Tongue (tissue), 1 donor: ENCODE measurements at regions not wholly inside any gene's neighbourhood (a gene's known extent, or its start where the extent isn't known, plus 50 kb on each side); places are given as distances from the start of the nearest gene placed in this dataset.
"Not testable (repeated sequence)": the region's sequence is repeated elsewhere in the genome, so short reads cannot be mapped to it uniquely, and the experiment has no call there.

Experiments used
- DNase-seq: peaks from one replicate; pipeline ENCODE4 v3.0.0-alpha.2; 2015

DNA sequence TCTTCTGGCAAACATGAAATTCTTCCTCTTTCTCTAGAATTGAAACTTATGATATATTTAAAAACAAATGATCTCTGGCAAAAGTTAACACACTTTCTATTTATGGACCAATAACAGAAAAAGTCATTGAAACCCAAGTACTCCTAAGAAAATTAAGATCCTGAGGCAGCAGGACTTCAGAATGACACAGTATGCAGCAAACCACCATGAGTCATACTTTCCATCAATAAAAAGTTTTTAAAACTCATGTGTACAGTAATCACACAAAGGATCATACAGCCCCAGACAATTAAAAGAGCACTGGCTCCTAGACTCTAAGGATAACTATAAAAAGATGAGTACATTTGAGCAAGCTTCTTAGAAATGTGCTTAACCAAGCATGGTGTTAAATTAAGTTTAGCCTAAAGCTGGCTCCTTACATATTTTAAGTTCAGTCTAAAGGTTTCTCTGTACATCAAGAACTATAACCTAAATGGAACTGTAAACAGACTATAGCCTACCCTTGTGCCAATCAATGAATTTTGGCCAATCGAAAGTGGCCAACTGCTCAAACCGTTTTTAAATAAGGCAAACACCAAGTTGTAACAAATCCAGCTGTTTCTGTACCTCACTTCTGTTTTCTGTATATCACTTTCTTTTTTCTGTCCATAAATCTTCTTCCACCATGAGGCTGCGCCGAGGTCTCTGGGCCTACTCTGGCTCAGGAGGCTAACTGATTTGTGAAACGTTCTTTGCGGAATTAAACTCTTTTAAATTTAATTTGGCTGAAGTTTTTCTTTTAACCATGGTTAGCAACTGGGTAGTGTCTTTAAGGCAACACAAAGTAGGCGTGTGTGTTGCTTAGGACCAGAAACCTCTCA, 232.1 kb upstream of the PIK3R1 start:
- DNase-seq, result no peak

DNA sequence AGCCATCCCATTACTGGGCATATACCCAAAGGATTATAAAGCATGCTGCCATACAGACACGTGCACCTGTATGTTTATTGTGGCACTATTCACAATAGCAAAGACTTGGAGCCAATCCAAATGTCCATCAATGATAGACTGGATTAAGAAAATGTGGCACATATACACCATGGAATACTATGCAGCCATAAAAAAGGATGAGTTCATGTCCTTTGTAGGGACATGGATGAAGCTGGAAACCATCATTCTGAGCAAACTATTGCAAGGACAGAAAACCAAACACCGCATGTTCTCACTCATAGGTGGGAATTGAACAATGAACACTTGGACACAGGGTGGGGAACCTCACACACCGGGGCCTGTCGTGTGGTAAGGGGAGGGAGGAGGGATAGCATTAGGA, 233.4 kb upstream of the PIK3R1 start:
- DNase-seq, result not testable (repeated sequence)

DNA sequence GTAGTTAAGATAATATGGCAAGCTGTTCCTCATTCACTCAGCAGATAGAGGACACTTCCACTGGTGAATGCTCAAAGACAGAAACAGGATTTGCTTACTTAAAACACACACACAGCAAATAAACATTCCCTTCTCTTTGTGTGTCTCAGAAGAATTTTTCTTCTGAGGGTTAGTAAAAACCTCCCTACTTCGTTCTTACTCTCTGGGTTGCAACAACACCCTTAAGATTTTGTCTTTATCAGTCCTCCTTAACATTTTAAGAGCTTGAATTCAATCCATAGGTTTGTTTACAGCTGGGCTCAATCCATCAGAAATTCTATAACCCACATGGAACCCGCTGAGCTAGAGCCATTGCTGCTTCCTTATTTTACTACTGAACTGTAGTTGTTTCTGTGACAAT, 237.4 kb upstream of the PIK3R1 start:
- DNase-seq, result no peak

DNA sequence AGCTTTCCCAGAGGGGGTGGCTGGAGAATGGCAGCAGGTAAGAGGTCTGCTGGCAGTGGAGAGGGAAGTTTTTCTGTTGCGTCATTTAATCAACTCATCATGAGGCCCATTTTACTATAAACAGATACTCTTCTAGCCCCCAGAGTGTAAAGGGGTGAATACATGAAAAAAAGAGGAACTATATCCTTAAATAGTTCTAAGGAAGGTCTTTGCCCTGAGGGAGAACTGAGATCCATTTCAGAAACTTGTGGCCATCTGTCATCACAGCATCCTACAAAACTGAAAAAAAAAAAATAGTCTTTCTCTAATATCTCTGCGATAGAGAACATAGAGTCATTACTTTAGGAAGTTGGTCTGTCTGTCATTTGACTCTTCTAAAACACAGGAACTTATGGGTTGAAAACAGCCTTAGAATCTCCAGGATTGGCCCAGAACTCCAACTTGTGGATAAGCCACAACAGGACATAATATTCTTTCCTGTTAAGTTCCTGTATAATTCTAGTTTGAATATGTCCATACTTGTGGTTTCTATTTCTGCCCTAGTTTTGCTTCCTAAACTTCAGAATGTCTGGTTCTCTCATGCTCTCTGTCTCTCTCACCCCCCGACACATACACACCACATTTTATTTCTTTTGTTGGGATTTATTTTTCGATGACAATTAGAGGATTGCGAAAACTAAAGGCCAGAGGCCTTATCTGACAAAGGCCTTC, 238.5 kb upstream of the PIK3R1 start:
- DNase-seq, result no peak

DNA sequence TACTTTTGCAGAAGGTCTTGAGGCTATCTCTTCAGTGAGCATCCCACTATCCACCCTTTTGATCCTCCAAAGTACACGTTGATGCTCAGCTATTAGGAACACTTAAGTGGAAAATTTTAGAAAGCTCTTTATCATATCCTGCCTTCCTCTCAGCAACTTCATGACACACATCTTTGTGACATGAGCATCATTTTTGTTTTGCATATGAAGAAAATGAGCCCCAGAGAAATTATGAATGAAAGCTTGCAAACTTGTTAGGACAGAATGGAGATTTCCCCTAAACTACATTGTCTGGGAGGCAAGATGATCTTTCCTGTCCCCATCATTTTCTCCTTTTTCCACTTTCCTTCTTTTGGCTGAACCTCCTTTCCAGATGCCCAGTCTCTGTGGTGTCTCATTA, 239.4 kb upstream of the PIK3R1 start:
- DNase-seq, result no peak

DNA sequence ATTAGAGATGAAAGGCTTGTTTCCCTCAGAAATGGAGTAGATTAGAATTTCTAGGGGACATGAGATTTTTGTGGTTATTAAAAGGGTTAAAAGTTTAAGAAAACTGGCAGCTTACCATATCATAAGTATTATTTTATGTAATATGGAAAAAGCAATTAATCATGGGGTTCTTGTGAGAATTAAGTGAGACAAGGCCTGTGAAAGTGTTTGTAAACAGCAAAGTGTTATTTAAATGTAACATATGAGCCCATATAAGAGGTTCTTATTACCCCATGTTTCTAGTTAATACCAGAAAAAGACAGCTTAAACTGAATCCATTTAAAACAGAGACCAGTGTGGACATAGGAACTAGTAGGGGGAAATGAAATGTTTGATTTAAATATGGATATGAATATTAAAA, 241.1 kb upstream of the PIK3R1 start:
- DNase-seq, result no peak

DNA sequence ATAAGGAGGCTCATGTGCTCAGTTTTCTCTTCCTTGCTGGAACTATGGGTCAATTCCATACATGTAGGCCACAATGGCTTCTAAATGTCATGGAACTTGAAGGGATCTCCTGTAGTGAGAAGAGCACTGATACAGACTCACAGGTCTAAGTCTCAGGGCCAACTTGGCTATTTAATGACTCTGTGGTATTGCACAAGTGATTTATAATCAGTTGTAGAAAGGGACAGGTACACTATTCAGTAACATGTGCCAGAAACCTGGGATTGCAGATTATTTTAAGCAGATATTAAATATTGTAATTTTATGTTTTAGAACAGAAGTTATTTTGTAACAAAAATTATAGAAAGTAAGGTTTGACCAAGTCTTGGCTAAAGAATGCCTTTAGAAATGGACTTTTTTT, 241.5 kb upstream of the PIK3R1 start:
- no peak for DNase-seq

DNA sequence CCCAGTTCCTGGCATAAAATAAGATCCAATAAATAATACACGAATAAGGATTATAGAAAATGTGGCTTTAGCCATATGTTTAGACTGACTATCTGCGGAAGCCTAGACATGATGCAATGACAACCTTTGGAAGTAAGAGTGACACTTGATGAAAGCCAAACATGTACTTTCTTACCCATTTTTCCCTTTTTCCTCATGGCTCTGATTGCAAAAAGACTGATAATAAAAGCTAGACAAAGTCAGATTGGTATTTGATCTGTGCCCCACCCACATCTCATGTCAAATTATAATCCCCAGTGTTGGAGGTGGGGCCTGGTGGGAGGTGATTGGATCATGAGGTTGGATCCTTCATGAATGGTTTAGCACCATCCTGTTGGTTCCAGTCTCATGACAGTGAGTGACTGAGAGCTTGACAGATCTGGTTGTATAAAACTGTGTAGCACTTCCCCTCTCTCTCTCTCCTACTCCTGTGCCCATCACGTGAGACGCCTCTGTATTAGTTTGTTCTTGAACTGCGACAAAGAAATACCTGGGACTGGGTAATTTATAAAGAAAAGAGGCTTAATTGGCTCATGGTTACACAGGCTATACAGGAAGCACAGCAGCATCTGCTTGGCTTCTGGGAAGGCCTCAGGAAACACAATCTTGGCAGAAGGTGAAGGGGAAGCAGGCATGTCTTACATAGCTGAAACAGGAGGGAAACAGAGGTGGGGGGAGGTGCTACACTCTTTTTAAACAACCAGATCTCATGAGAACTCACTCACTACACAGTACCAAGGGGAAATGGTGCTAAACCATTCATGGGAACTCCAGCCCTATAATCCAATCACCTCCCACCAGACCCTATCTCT, 243.4 kb upstream of the PIK3R1 start:
- DNase-seq, result no peak

DNA sequence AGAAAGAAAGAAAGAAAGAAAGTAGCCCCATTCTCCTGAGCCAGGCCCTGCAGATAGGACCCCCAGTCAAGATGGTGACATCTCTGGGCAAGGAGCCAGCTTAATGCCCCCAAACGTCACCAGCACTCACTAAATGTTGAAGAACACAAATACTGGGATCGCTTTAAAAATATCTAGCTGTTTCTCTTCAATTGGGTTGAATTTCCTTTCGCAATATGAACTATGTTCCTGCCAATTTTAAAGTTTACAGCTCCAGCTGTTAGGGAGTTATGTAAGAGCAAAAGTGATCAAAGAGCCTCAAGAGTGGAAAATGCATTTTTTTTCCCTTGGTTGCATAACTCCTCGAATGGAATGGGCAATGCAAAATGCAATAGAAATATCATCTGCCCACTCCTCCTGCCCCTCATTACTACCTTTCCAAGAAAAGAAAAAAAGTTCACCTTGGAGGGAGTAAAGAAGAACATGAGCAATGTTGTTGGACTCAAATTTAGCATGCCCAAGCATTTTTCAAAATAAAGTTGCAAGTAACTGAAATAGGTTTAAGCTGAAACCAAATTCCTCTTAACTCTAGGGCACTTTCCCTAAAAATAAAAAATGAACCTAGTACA, 244.2 kb upstream of the PIK3R1 start:
- peak; percentile 73 for DNase-seq

DNA sequence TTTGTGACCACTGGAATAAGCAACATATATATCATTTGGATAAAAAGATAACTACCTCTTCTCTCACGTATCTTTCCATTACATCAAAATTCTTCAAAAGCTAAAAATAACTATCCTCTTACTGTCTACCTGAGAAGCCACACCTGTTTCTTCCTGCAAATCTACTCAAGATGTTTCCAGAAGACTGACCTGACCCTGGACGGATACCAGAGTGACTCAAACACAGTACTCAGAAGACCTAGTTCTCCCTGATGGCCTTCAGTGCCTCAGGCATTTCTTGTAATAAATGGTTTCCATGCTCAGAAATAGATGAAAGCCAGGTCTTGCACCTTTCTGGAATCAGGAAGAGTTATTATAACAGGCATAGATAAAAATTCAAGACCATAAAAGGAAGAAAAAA, 245.9 kb upstream of the PIK3R1 start:
- no peak for DNase-seq

DNA sequence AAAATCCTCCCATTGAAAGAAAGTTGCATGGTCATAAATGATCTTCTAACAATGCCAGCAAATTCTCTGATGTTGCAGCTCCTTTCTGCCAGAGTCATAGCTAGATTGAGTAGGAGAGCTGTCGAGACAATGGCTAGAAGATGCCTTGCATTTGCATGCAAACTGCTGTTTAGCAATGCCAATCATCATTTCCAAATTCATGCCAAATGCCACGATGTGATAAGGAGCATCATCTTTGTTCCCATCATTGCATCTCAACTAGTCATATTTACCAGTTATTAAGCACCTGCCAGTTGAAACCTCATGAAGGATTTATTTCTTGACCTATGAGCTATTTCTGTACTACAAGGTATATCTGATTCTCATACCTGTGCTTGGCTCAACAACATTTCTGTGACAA, 246.4 kb upstream of the PIK3R1 start:
- DNase-seq, result no peak

DNA sequence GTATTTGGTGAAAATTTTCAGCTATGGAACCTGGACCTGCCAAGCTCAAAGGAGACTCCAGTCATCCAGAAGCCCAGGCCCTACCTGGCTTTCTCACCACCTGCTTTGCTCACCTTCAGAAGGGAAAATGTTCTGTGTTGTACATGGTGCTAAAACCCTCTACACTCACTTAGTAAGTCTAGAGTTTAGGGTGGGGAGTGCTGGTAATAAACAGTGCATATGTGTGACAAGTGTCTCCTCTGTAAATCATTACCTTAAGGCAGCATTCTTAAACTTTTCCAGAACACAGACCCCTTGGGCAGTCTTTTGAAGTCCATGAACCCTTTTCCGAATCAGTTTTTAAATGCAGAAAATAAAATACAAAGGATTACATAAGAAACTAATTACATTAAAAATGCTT, 248.8 kb upstream of the PIK3R1 start:
- no peak for DNase-seq

DNA sequence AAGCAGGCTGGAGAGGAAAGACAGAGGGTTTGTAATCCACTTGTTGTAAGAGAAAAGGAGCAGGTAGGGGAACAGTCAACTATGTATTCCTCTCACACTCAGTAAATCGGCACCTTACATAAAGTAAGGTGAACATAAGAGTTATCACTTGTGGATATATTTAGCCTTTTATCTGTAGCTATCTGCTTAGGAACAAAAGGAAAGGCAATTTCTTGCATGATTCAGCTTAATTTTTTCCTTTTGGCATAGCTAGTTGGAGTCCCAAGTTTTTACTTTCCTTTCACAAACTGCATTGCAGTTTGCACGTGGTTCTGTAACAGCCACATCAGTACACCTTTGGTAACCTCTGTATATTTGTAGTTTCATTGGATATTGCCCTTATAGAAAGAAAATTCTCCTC, 250.9 kb upstream of the PIK3R1 start:
- no peak for DNase-seq

DNA sequence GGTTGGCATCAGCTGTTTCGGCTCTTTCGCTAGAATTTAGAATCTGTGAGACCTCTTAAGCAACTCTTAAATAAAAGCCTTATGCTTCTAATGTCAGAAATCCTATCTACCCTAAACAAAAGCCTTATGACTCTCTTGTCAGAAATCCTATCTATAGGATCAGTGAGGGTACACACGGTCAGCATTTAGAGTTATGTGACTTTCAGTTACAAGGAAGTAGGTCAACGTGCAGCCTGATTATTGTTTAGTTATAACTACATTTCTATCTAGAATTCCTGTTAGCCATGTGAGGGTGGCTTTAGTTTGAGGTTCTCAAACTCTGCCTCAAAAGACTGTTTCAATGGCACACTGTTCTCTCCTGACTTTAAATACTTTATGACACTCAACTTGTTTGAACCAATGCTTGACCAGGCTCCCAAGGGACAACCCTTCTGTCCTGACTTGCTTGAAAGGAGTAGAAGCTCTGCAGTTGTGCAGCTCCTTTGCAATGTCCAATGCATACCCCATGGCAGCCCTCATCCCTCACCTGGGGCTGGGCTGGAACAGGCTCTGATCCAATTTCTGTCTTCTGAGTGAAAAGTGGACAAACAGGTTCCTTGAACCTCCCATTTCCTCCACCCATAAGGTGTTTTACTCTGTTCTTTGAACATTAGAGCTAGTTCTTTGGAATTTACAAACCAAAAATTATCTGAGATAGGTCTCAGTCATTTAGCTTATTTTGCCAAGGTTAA, 251.6 kb upstream of the PIK3R1 start:
- no peak for DNase-seq

DNA sequence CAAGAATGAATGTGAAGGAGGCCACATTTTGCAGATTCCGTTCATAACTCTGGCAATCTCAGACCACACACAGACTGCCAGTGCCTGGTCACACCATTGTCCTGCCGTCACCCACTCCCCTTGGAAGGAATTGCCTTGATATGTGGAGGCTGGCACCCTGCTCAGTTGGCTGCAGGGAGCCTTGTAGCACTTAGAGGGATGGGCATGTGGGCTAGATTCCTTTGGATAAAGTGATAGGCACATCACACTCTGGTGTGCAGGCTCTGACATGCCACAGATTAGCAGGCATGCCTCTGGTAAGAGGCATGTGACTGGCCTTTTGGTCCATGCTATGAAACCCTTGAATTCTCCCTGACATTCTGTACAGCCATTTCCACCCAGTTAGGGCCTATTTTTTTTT, 254.6 kb upstream of the PIK3R1 start:
- DNase-seq, result no peak

DNA sequence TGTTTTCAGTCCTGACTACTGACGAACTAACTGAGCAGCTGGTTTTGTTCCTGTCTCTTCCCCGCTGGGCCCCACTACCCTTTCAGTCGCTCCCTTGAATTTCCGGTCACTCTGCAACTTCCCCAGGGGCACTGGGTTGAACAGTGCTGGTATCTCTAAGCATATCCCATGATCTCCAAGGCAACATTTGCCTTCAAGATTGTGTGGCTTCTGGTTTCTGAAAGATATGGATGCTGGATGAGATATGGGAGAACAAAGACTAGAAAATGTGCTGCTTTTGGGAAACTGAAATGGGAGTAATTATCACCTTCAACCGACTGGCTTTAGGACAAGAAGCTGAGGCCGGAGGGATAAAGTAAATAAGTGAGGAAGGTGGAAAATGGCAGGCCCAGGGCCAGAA, 258.2 kb upstream of the PIK3R1 start:
- peak; percentile 21 for DNase-seq

DNA sequence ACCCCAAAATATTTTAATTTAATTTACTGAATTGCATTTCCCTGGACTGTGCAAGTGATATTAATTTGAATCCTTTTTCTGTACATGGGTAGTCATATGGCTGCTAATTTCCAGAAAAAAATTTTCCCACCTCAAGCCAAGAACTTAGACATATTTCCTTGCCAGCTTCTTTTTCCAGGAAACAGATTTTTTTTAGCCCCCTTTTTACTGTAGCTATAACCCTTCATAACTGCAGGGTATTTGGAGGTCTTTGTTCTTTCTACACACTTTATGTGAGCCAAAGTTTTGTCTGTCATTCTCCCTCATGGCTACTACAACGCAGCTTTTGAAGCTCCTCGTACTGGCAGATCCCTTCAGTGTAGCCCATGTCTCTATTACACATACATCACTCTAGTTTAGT, 261.2 kb upstream of the PIK3R1 start:
- no peak for DNase-seq

DNA sequence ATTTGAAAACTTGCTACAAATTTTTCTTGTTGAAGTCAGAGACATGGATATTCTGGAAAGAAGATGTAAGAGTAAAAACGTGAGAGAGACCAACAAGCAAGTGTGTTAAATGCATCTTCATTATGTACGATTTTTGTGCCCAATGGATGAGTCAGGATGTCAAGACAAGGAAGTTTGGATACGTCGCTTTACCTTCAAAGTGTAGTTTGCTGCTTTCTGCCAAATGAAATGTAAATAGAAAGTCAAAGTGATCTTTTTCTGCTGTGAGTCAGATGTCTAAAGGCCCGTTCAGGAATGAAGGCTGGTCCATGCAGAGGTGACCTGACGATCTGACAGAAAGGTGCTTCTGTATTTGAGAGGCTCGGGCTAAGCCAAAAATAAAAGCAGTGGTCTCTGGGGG, 273.1 kb upstream of the PIK3R1 start:
- DNase-seq, result peak; percentile 22

DNA sequence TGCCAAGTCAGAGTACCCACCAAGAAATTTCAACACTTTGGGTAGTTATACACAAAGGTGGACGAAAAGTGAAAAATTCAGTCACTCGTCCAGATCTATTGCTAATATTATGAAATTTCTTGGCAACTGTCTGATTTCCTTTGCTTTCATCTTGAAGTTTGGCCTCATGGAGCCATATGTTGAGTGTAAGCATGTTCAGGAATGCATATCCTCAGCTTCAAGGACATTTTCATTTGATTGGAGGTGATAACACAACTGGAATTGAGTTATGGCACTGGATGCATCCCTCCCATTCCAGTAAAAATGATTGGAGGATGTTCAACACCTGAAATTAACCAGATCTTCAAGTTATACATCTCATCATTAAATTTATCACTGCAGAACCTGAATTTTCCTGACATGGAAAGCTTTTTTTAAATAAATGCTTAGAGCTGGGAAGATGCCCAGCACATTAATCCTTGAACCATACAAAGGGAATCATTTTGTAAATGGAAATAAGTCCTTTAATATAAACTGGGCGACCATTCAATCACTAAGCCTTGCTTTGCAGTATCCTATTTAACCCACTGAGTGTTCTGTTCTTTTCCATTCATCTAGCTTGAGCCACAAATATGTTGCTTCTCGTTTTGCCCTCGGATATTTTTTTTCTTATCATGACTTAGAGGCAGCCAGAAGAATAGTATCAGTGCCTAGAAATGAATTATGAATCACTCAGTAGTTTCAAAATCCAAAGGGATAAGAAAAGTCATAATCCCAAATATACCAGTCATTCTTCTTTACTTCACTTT, 273.7 kb upstream of the PIK3R1 start:
- DNase-seq, result peak; percentile 36

DNA sequence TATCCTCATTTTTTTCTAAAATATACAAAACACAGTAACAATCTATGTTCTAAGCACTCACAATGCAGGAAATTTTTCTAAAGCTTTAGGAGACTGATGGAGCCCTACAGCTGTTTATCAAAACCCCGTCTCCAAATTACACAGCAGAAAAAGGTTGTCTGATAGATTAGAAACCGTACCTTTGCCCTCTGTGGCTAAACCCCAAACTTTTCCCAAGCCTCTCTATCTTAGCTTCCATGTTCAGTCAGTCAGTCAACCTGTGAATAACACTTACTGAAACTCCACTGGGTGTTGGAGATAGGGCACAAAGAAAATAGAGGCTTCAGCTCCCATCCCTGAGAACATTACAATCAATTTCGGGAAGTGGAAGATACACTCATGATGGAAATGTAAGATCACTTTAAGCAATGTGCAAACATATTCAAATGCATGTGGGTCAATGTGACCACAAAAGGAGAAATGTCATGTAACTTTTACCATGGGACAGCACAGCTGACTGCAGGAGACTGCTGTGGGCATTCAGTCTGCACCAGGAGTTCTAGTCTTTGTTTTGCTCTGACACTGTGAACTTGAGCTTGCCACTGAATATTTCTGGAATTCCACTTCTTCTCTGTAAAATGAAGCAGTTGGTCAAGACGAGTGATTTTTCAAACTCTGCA, 279.5 kb upstream of the PIK3R1 start:
- no peak for DNase-seq
